ENCODE measurements at regions not wholly inside any gene's neighbourhood (a gene's known extent, or its start where the extent isn't known, plus 50 kb on each side); places are given as distances from the start of the nearest gene placed in this dataset.

DNA sequence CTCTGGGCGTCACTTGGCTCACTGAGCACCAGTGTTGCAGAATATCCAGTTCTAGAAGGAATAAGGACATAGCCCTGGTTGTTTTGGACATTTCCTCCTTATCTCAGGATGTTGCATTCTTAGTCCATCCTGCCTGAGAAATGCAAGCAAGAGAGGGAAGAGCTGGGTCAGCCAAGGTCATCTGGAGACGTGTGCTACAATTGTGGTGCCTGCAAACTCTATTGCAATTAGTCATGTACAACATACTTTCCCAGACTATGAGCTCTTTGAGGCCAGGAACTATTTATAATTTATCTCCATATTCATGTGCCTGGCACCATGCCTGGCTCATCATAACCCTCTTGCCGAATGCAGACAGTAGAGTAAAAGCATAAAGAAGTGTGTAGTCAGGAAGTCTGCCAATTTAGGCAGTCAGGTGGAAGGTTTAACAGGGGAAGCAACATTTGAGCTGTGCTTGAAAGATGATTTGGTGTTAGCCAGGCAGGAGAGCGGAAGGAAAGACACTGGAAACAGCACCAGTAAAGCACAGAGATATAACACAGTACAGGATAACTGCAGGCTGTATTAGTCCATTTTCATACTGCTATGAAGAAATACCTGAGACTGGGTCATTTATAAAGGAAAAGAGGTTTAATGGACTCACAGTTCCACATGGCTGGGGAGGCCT is 129.4 kb upstream of the PAX6 start:
- ATAC-seq: no peak
- TF ChIP-seq GLIS3 (CRISPR knock-in tag; IDR thresholded peaks at IDR 0.05) (no peak), ZNF70 (CRISPR knock-in tag; IDR thresholded peaks at IDR 0.05) (no peak), ZC3H10 (CRISPR knock-in tag; IDR thresholded peaks at IDR 0.05) (no peak), ZFP3 (CRISPR knock-in tag; IDR thresholded peaks at IDR 0.05) (no peak), TCF4 (CRISPR knock-in tag; IDR thresholded peaks at IDR 0.05; ENCODE audit: borderline replicate concordance) (no peak), PPARA (CRISPR knock-in tag; IDR thresholded peaks at IDR 0.05; ENCODE audit: borderline replicate concordance) (no peak), ARNTL (CRISPR knock-in tag; IDR thresholded peaks at IDR 0.05; ENCODE audit: borderline replicate concordance, low read depth) (no peak), ZNF565 (CRISPR knock-in tag; conservative IDR thresholded peaks at IDR 0.05; ENCODE audit: low read depth) (no peak), CSDC2 (CRISPR knock-in tag; IDR thresholded peaks at IDR 0.05) (no peak), TOX (CRISPR knock-in tag; IDR thresholded peaks at IDR 0.05; ENCODE audit: borderline replicate concordance) (no peak), ZNF8 (CRISPR knock-in tag; IDR thresholded peaks at IDR 0.05) (no peak), RARB (CRISPR knock-in tag; IDR thresholded peaks at IDR 0.05) (no peak), ESRRG (CRISPR knock-in tag; IDR thresholded peaks at IDR 0.05) (no peak), OSR1 (CRISPR knock-in tag; IDR thresholded peaks at IDR 0.05) (no peak), SNAI2 (CRISPR knock-in tag; IDR thresholded peaks at IDR 0.05) (no peak)
- TF ChIP-seq, protein P1, sequence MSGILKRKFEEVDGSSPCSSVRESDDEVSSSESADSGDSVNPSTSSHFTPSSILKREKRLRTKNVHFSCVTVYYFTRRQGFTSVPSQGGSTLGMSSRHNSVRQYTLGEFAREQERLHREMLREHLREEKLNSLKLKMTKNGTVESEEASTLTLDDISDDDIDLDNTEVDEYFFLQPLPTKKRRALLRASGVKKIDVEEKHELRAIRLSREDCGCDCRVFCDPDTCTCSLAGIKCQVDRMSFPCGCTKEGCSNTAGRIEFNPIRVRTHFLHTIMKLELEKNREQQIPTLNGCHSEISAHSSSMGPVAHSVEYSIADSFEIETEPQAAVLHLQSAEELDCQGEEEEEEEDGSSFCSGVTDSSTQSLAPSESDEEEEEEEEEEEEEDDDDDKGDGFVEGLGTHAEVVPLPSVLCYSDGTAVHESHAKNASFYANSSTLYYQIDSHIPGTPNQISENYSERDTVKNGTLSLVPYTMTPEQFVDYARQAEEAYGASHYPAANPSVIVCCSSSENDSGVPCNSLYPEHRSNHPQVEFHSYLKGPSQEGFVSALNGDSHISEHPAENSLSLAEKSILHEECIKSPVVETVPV (CRISPR knock-in tag; IDR thresholded peaks at IDR 0.05): no peak
- TF ChIP-seq, protein P2, sequence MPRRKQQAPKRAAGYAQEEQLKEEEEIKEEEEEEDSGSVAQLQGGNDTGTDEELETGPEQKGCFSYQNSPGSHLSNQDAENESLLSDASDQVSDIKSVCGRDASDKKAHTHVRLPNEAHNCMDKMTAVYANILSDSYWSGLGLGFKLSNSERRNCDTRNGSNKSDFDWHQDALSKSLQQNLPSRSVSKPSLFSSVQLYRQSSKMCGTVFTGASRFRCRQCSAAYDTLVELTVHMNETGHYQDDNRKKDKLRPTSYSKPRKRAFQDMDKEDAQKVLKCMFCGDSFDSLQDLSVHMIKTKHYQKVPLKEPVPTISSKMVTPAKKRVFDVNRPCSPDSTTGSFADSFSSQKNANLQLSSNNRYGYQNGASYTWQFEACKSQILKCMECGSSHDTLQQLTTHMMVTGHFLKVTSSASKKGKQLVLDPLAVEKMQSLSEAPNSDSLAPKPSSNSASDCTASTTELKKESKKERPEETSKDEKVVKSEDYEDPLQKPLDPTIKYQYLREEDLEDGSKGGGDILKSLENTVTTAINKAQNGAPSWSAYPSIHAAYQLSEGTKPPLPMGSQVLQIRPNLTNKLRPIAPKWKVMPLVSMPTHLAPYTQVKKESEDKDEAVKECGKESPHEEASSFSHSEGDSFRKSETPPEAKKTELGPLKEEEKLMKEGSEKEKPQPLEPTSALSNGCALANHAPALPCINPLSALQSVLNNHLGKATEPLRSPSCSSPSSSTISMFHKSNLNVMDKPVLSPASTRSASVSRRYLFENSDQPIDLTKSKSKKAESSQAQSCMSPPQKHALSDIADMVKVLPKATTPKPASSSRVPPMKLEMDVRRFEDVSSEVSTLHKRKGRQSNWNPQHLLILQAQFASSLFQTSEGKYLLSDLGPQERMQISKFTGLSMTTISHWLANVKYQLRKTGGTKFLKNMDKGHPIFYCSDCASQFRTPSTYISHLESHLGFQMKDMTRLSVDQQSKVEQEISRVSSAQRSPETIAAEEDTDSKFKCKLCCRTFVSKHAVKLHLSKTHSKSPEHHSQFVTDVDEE (CRISPR knock-in tag; IDR thresholded peaks at IDR 0.05): no peak
- TF ChIP-seq, protein P3, sequence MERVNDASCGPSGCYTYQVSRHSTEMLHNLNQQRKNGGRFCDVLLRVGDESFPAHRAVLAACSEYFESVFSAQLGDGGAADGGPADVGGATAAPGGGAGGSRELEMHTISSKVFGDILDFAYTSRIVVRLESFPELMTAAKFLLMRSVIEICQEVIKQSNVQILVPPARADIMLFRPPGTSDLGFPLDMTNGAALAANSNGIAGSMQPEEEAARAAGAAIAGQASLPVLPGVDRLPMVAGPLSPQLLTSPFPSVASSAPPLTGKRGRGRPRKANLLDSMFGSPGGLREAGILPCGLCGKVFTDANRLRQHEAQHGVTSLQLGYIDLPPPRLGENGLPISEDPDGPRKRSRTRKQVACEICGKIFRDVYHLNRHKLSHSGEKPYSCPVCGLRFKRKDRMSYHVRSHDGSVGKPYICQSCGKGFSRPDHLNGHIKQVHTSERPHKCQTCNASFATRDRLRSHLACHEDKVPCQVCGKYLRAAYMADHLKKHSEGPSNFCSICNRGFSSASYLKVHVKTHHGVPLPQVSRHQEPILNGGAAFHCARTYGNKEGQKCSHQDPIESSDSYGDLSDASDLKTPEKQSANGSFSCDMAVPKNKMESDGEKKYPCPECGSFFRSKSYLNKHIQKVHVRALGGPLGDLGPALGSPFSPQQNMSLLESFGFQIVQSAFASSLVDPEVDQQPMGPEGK (CRISPR knock-in tag; IDR thresholded peaks at IDR 0.05; ENCODE audit: borderline replicate concordance): no peak
- TF ChIP-seq, protein P4, sequence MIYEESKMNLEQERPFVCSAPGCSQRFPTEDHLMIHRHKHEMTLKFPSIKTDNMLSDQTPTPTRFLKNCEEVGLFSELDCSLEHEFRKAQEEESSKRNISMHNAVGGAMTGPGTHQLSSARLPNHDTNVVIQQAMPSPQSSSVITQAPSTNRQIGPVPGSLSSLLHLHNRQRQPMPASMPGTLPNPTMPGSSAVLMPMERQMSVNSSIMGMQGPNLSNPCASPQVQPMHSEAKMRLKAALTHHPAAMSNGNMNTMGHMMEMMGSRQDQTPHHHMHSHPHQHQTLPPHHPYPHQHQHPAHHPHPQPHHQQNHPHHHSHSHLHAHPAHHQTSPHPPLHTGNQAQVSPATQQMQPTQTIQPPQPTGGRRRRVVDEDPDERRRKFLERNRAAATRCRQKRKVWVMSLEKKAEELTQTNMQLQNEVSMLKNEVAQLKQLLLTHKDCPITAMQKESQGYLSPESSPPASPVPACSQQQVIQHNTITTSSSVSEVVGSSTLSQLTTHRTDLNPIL (CRISPR knock-in tag; IDR thresholded peaks at IDR 0.05; ENCODE audit: low read depth): no peak

DNA sequence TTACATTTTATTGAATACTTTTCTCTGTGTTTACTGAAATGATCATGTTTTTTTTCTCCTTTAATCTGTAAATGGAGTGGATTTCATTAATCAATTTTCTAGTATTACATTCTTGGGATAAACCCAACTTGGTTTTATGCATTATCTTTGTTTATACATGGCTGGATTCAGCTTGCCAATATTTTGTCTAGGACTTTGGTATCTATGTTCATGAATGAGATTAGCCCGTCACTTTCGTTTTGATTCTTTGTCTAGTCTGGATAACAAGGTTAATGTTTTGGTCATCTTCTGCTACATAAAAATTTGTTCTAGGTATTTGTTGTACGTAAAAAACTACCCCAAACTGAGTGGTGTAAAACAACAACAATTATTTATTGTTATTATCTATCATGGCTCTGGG is 127.9 kb upstream of the PAX6 start:
- no peak for TF ChIP-seq TCF4 (CRISPR knock-in tag; IDR thresholded peaks at IDR 0.05; ENCODE audit: borderline replicate concordance)
- no peak for TF ChIP-seq OSR1 (CRISPR knock-in tag; IDR thresholded peaks at IDR 0.05)
- no peak for TF ChIP-seq ARNTL (CRISPR knock-in tag; IDR thresholded peaks at IDR 0.05; ENCODE audit: borderline replicate concordance, low read depth)
- TF ChIP-seq, protein P4 (CRISPR knock-in tag; IDR thresholded peaks at IDR 0.05; ENCODE audit: low read depth): no peak
- TF ChIP-seq PPARA (CRISPR knock-in tag; IDR thresholded peaks at IDR 0.05; ENCODE audit: borderline replicate concordance): no peak
- no peak for TF ChIP-seq BACH2 (CRISPR knock-in tag; IDR thresholded peaks at IDR 0.05; ENCODE audit: borderline replicate concordance)
- no peak for TF ChIP-seq ESRRG (CRISPR knock-in tag; IDR thresholded peaks at IDR 0.05)
- no peak for TF ChIP-seq ZC3H10 (CRISPR knock-in tag; IDR thresholded peaks at IDR 0.05)
- no peak for TF ChIP-seq ZFP30 (CRISPR knock-in tag; IDR thresholded peaks at IDR 0.05)
- no peak for TF ChIP-seq GLIS3 (CRISPR knock-in tag; IDR thresholded peaks at IDR 0.05)
- TF ChIP-seq, protein P5, sequence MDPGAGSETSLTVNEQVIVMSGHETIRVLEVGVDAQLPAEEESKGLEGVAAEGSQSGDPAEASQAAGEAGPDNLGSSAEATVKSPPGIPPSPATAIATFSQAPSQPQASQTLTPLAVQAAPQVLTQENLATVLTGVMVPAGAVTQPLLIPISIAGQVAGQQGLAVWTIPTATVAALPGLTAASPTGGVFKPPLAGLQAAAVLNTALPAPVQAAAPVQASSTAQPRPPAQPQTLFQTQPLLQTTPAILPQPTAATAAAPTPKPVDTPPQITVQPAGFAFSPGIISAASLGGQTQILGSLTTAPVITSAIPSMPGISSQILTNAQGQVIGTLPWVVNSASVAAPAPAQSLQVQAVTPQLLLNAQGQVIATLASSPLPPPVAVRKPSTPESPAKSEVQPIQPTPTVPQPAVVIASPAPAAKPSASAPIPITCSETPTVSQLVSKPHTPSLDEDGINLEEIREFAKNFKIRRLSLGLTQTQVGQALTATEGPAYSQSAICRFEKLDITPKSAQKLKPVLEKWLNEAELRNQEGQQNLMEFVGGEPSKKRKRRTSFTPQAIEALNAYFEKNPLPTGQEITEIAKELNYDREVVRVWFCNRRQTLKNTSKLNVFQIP (CRISPR knock-in tag; IDR thresholded peaks at IDR 0.05; ENCODE audit: borderline replicate concordance, low read depth): no peak
- no peak for TF ChIP-seq CSDC2 (CRISPR knock-in tag; IDR thresholded peaks at IDR 0.05)
- TF ChIP-seq RARB (CRISPR knock-in tag; IDR thresholded peaks at IDR 0.05): no peak
- no peak for TF ChIP-seq ZFP3 (CRISPR knock-in tag; IDR thresholded peaks at IDR 0.05)
- TF ChIP-seq, protein P2 (CRISPR knock-in tag; IDR thresholded peaks at IDR 0.05): no peak
- TF ChIP-seq TOX (CRISPR knock-in tag; IDR thresholded peaks at IDR 0.05; ENCODE audit: borderline replicate concordance): no peak
- TF ChIP-seq, protein P3 (CRISPR knock-in tag; IDR thresholded peaks at IDR 0.05; ENCODE audit: borderline replicate concordance): no peak

More for the DNA sequence above, 127.9 kb upstream of the PAX6 start:
- ATAC-seq: no peak
